AG04449 (cell line): ENCODE measurements at regions not wholly inside any gene's neighbourhood (a gene's known extent, or its start where the extent isn't known, plus 50 kb on each side); places are given as distances from the start of the nearest gene placed in this dataset.

Experiments used
- CTCF ChIA-PET: fragments of 350-600 bp; formaldehyde crosslinking; extraction: SDS; loops from one replicate; lab custom pipeline; 2021; ENCODE audit warnings: antibody characterized with exemption; lab: Yijun Ruan, JAX
- POLR2A ChIA-PET: fragments of 400-600, 350-600 bp; formaldehyde crosslinking; extraction: SDS; loops from one replicate; lab custom pipeline; 2020; ENCODE audit warnings: antibody characterized with exemption, inconsistent platforms; lab: Yijun Ruan, JAX
- DNase-seq: peaks from one replicate; pipeline ENCODE4 v3.0.0-alpha.2; 2010; ENCODE audit warnings: low read depth, low spot score
- H3K4me3 ChIP-seq: 2 replicates; pipeline ENCODE4 v1.5.1; 2011; ENCODE audit warnings: low read depth, mild to moderate bottlenecking, control low read depth, low read length
- TF ChIP-seq, protein P1 (sequence below): IDR thresholded peaks from one replicate; pipeline ENCODE4 v1.5.1; 2011; ENCODE audit warnings: mild to moderate bottlenecking, moderate library complexity, low read length, control low read depth, inconsistent platforms; ENCODE audit not compliant: insufficient read depth; ENCODE audit errors: missing control alignments

DNA sequence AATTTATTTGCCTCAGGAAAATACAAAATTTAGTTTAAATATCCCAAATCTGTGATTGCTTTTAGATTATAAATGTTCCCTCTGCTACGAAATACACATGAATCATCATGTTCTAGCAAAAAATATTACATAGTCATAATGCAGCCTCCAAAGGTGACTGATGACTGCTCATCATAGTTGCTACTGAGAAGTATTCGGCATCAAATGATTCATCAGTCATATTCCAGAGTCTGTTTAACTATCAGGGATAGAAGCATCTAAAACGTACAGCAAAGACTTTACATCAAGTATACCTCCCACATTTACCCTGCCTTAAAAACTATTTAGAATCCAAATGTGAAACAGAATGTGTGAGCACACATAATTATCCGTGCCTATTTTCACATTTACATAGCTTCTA lies 626.0 kb downstream of the CDH26 start:
- H3K4me3 ChIP-seq: no peak overlapping the region
- TF ChIP-seq, protein P1, sequence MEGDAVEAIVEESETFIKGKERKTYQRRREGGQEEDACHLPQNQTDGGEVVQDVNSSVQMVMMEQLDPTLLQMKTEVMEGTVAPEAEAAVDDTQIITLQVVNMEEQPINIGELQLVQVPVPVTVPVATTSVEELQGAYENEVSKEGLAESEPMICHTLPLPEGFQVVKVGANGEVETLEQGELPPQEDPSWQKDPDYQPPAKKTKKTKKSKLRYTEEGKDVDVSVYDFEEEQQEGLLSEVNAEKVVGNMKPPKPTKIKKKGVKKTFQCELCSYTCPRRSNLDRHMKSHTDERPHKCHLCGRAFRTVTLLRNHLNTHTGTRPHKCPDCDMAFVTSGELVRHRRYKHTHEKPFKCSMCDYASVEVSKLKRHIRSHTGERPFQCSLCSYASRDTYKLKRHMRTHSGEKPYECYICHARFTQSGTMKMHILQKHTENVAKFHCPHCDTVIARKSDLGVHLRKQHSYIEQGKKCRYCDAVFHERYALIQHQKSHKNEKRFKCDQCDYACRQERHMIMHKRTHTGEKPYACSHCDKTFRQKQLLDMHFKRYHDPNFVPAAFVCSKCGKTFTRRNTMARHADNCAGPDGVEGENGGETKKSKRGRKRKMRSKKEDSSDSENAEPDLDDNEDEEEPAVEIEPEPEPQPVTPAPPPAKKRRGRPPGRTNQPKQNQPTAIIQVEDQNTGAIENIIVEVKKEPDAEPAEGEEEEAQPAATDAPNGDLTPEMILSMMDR: no peak

DNA sequence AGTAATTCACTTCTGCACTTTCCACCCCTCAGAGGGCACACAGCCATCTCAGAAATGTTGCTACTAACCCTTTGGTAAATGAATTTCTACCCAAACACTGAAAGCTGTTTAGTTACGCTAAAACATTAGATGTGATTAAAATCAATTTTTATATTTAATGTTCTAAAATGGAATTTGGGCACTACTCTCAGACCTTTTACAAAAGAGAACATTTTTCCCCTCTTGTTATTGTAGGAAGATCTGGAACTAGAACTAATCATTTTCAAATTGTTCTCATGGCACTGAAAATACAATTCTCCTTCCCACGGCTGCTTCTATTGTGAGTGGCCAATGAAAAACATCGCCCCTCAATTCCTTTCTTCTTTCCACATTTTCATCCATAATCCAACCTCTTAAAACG lies 627.4 kb downstream of the CDH26 start:
- CTCF ChIA-PET: no interaction called here
- DNase-seq: no peak
- H3K4me3 ChIP-seq: no peak overlapping the region
- POLR2A ChIA-PET: no interaction called here
- TF ChIP-seq, protein P1: no peak

More for the DNA sequence above, 626.0 kb downstream of the CDH26 start:
- ChIA-PET POLR2A (no interaction called here), CTCF (no interaction called here)
- DNase-seq: no peak

DNA sequence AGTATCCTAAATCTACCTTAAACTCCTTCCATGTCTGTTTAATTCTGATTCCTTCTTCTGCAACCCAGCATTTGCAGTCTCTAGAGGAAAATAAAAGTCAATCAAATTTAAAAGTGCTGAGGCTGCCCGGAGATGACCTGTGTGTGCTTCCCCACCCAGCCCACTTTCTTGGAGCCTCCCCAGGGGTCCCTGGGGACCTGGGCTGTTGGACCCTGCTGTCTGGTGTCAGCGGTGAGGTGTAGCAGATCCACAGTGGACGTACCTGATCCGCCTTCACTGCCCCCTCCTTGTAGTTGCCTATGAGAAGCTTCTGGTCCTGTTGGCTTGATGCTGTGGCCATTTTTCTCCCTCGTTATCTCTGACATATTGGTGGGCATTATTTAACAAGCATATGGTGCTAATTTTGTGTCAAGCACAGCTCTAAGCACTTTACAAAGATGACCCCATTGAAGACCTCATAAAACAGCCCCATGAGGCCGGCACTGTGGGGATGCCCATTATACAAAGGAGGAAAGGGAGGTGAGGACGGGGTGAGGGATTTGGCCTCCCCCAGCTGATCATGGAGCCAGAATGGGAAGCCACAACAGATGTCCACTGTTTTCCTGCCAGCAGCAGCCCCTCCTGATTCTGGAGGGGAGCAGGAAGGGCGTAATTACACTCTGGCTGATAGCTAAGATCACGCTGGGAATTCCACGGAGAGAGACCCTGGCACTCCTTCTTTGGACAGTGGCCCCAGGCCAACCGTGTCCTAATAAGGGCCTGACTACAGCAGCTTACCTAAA lies 628.2 kb downstream of the CDH26 start:
- CTCF ChIA-PET: no interaction called here
- H3K4me3 ChIP-seq: no peak overlapping the region
- TF ChIP-seq, protein P1: no peak
- no peak for DNase-seq
- POLR2A ChIA-PET: no interaction called here

DNA sequence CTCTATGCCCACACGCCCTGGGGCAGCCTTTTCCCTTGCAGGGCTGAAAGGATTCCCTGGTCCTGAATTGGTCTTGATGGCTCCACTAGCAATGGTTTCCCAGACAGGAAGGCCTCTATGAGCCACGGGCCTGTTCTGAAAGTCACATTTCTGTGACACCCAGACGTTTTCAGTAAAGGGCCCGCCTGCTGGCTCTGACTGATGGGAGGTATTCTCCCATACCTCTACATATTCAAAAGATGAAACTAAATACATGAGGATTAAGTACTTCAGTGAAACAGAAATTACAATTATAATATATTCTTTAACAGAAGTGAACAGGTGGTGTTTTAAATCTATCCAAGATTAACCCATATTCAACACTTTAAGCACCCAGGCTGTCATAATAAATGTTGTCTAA lies 629.8 kb downstream of the CDH26 start:
- ChIA-PET POLR2A (no interaction called here), CTCF (no interaction called here)
- TF ChIP-seq, protein P1: no peak
- DNase-seq: no peak
- no peak overlapping the region for H3K4me3 ChIP-seq

DNA sequence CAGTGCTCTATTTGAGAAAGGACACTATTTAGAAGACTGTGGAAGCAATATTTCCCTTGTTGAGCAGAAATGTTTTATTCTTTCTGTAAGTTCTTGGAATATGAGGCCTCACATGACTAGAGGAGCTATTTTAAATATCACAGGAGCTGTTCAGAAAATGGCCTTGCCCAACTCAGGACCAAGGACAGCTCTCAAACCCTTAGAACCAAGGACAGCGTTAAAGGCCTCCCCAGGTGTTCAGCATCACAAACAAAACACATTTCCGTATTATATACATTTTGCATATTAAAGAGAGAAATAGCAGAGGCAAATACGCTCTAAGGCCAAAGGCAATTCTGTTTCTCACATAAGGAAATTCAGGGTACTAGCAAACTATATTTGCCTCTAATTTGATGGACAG lies 631.4 kb downstream of the CDH26 start:
- no peak overlapping the region for H3K4me3 ChIP-seq
- TF ChIP-seq, protein P1: no peak
- ChIA-PET CTCF (no interaction called here), POLR2A (no interaction called here)
- DNase-seq: no peak

DNA sequence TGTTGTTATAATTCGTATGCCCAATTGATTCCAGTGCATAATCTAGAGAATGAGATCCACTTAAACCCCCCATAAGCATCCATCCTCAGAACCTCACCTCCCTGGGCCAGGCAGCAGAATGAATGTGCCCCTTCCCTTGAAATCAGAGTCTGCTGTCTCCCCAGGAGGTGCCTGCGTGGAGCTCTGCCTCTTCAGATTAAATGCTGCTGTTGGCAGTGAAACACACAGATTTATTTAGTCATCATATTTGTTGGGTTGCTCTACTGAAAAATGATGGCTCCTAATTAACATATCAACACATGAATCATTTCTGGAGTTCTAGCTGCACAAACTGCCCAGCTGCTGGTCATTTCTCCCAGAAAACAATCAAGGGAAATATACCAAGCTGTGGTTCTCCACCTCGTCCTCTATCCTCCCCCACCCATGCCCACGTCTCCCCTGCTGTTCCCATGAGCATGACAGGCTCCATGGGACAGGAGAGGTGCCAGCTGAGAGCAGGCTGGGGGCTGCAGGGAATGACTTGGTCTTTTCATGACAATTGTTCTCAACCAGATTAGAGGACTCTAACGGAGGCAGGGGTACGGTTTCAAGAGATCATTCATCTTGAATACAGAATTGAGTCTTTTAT lies 633.1 kb downstream of the CDH26 start:
- TF ChIP-seq, protein P1: no peak
- H3K4me3 ChIP-seq: no peak overlapping the region
- POLR2A ChIA-PET: no interaction called here
- CTCF ChIA-PET: no interaction called here
- DNase-seq: no peak
